ENCODE measurements at regions not wholly inside any gene's neighbourhood (a gene's known extent, or its start where the extent isn't known, plus 50 kb on each side); places are given as distances from the start of the nearest gene placed in this dataset.

- no peak for TF ChIP-seq CTCF (IDR thresholded peaks at IDR 0.05)
- intact Hi-C loops (cut with micrococcal nuclease): loop anchor here (5.0 kb wide), 1 partner anchor 456 kb away; no protein-coding TSS in a partner anchor
- Mint-ChIP-seq H3K27ac (no peak overlapping the region), H3K9me3 (no peaks in the 10 kb centered on the region), H3K36me3 (ENCODE audit: low read depth) (no peaks in the 10 kb centered on the region), H3K27me3 (no peaks in the 10 kb centered on the region), H3K4me3 (no peak overlapping the region), H3K4me1 (peaks cover 39% of the 10 kb centered on the region)
- DNase-seq (no peak), ATAC-seq (ENCODE audit: low read depth) (no peak)
- ChIA-PET CTCF (no interaction called here), POLR2A (no interaction called here)
These were observed 399.8 kb downstream of the TXNL1 start for GRCh38 chr18:56238576-56238975.

- H3K27me3 Mint-ChIP-seq: no peaks in the 10 kb centered on the region
- TF ChIP-seq CTCF (IDR thresholded peaks at IDR 0.05): no peak
- CTCF ChIA-PET: no interaction called here
- POLR2A ChIA-PET: interaction anchor here (1.0 to 2.6 kb wide), 3 partner anchors 13 to 455 kb away, joined by 3 to 9 read pairs (median 4); no protein-coding TSS in a partner anchor
- H3K27ac Mint-ChIP-seq: peak overlapping the region; percentile 86
- H3K4me3 Mint-ChIP-seq: peak overlapping the region; percentile 52
- peaks cover 10% of the 10 kb centered on the region for H3K9me3 Mint-ChIP-seq
- intact Hi-C loops (cut with micrococcal nuclease): loop anchor here (1.0 to 5.0 kb wide), 5 partner anchors 13 to 453 kb away; no protein-coding TSS in a partner anchor
- H3K36me3 Mint-ChIP-seq (ENCODE audit: low read depth): no peaks in the 10 kb centered on the region
- DNase-seq (peak; percentile 28), ATAC-seq (ENCODE audit: low read depth) (peak; percentile 93)
- H3K4me1 Mint-ChIP-seq: peaks cover 39% of the 10 kb centered on the region
These were observed 402.8 kb downstream of the TXNL1 start for GRCh38 chr18:56235481-56236013.

GRCh38 chr18:56235071-56235470, 403.3 kb downstream of the TXNL1 start:
- POLR2A ChIA-PET: interaction anchor here (1.0 to 2.6 kb wide), 3 partner anchors 13 to 455 kb away, joined by 3 to 9 read pairs (median 4); no protein-coding TSS in a partner anchor
- Mint-ChIP-seq H3K36me3 (ENCODE audit: low read depth) (no peaks in the 10 kb centered on the region), H3K4me3 (peak overlapping the region; percentile 52), H3K27ac (peak overlapping the region; percentile 86), H3K27me3 (no peaks in the 10 kb centered on the region), H3K4me1 (peaks cover 39% of the 10 kb centered on the region), H3K9me3 (peaks cover 14% of the 10 kb centered on the region)
- CTCF ChIA-PET: no interaction called here
- peak; percentile 67 for ATAC-seq (ENCODE audit: low read depth)
- intact Hi-C loops (cut with micrococcal nuclease): loop anchor here (1.0 to 5.0 kb wide), 4 partner anchors 13 to 453 kb away; no protein-coding TSS in a partner anchor
- no peak for TF ChIP-seq CTCF (IDR thresholded peaks at IDR 0.05)
- peak; percentile 17 for DNase-seq

- intact Hi-C loops (cut with micrococcal nuclease): no loop called here
- Mint-ChIP-seq H3K27me3 (no peaks in the 10 kb centered on the region), H3K4me1 (peaks cover 36% of the 10 kb centered on the region), H3K36me3 (ENCODE audit: low read depth) (no peaks in the 10 kb centered on the region), H3K4me3 (no peak overlapping the region), H3K27ac (no peak overlapping the region), H3K9me3 (peaks cover 14% of the 10 kb centered on the region)
- POLR2A ChIA-PET: interaction anchor here (0.7 kb wide), 1 partner anchor 45 kb away, joined by 5 read pairs; no protein-coding TSS in a partner anchor
- ATAC-seq (ENCODE audit: low read depth) (no peak), DNase-seq (no peak)
- TF ChIP-seq CTCF (IDR thresholded peaks at IDR 0.05): no peak
- CTCF ChIA-PET: no interaction called here
These were observed 404.8 kb downstream of the TXNL1 start for GRCh38 chr18:56233595-56233994.

- H3K36me3 Mint-ChIP-seq (ENCODE audit: low read depth): no peaks in the 10 kb centered on the region
- no peak for TF ChIP-seq CTCF (IDR thresholded peaks at IDR 0.05)
- no peaks in the 10 kb centered on the region for H3K27me3 Mint-ChIP-seq
- peaks cover 6% of the 10 kb centered on the region for H3K4me1 Mint-ChIP-seq
- no peak overlapping the region for H3K27ac Mint-ChIP-seq
- POLR2A ChIA-PET: no interaction called here
- DNase-seq: no peak
- no peak overlapping the region for H3K4me3 Mint-ChIP-seq
- H3K9me3 Mint-ChIP-seq: peaks cover 18% of the 10 kb centered on the region
- no peak for ATAC-seq (ENCODE audit: low read depth)
- intact Hi-C loops (cut with micrococcal nuclease): no loop called here
- CTCF ChIA-PET: no interaction called here
These were observed 412.4 kb downstream of the TXNL1 start for GRCh38 chr18:56226025-56226424.

All from activated B cell treated with CpG ODN at 0.5 μM for 24 hours (primary cell).